IMR-90 (cell line): ENCODE measurements at regions not wholly inside any gene's neighbourhood (a gene's known extent, or its start where the extent isn't known, plus 50 kb on each side); places are given as distances from the start of the nearest gene placed in this dataset.

Experiments used
- ATAC-seq: fragments of 200-7000 bp; cut with Tn5 transposase; 2 replicates; pipeline ENCODE4 v1.9.1; 2020; ENCODE audit warnings: low read depth, mild to moderate bottlenecking, moderate library complexity
- BruUV-seq: library from RNA; stranded (reverse); fragments of 400-500 nt; replicated peaks from 2 replicates; lab custom pipeline; 2021; lab: Mats Ljungman, UMichigan
- CTCF ChIA-PET: fragments of 300-600 bp; formaldehyde crosslinking; extraction: SDS; loops from one replicate; lab custom pipeline; 2021; ENCODE audit warnings: antibody characterized with exemption; lab: Yijun Ruan, JAX
- POLR2A ChIA-PET: fragments of 300-600 bp; sonication (Branson Sonifier 250); formaldehyde crosslinking; loops from one replicate; lab custom pipeline; 2022; ENCODE audit warnings: antibody characterized with exemption; ENCODE audit not compliant: unreplicated experiment; lab: Charles Lee
- DNase-seq: peaks from one replicate; pipeline ENCODE4 v3.0.0; 2013
- H2AFZ ChIP-seq: replicated peaks from 2 replicates; pipeline ENCODE3; 2013; ENCODE audit warnings: low read length, mild to moderate bottlenecking; ENCODE audit not compliant: poor library complexity
- H2AK5ac ChIP-seq: 2 replicates; pipeline ENCODE4 v1.6.1; 2013; ENCODE audit warnings: low read depth, low read length, inconsistent platforms
- H2AK9ac ChIP-seq: replicated peaks from 2 replicates; pipeline ENCODE3; 2013; ENCODE audit warnings: mild to moderate bottlenecking, low read depth, low read length, moderate library complexity; ENCODE audit not compliant: poor library complexity
- H2BK120ac ChIP-seq: 2 replicates; pipeline ENCODE4 v1.6.1; 2013; ENCODE audit warnings: low read depth, low read length, inconsistent platforms
- H2BK15ac ChIP-seq: 3 replicates; pipeline ENCODE4 v1.6.1; 2013; ENCODE audit warnings: low read depth, low read length, inconsistent platforms
- H2BK20ac ChIP-seq: 2 replicates; pipeline ENCODE4 v1.6.1; 2013; ENCODE audit warnings: low read depth, mild to moderate bottlenecking, inconsistent platforms, low read length, moderate library complexity
- H2BK5ac ChIP-seq: 2 replicates; pipeline ENCODE4 v1.6.1; 2013; ENCODE audit warnings: mild to moderate bottlenecking, low read depth, low read length, inconsistent platforms; ENCODE audit not compliant: poor library complexity, severe bottlenecking
- H3K14ac ChIP-seq: replicated peaks from 2 replicates; pipeline ENCODE4 v1.6.1; 2013; ENCODE audit warnings: low read depth, low read length, inconsistent platforms
- H3K18ac ChIP-seq: 2 replicates; pipeline ENCODE4 v1.6.1; 2013; ENCODE audit warnings: low read depth, low read length, control low read depth
- H3K23ac ChIP-seq: 2 replicates; pipeline ENCODE4 v1.6.1; 2013; ENCODE audit warnings: low read depth, low read length, inconsistent platforms
- H3K27ac ChIP-seq: 2 replicates; pipeline ENCODE4 v1.5.1; 2013; ENCODE audit warnings: mild to moderate bottlenecking, control low read depth, low read length; ENCODE audit not compliant: insufficient read depth
- H3K27me3 ChIP-seq: 2 replicates; pipeline ENCODE4 v1.6.1; 2013; ENCODE audit warnings: low read length; ENCODE audit not compliant: control insufficient read depth, insufficient read depth
- H3K36me3 ChIP-seq: 2 replicates; pipeline ENCODE4 v1.6.1; 2013; ENCODE audit warnings: low read length, mixed read lengths; ENCODE audit not compliant: control insufficient read depth, insufficient read depth
- H3K4ac ChIP-seq: 2 replicates; pipeline ENCODE4 v1.6.1; 2013; ENCODE audit warnings: low read depth, low read length, inconsistent platforms
- H3K4me1 ChIP-seq: 2 replicates; pipeline ENCODE4 v1.6.1; 2013; ENCODE audit warnings: low read length, mixed read lengths; ENCODE audit not compliant: control insufficient read depth, insufficient read depth
- H3K4me2 ChIP-seq: 2 replicates; pipeline ENCODE4 v1.6.1; 2013; ENCODE audit warnings: low read depth, mild to moderate bottlenecking, control low read depth, low read length, moderate library complexity
- H3K4me3 ChIP-seq: 2 replicates; pipeline ENCODE4 v1.5.1; 2013; ENCODE audit warnings: low read depth, mild to moderate bottlenecking, control low read depth, low read length, moderate library complexity; ENCODE audit not compliant: insufficient read depth
- H3K56ac ChIP-seq: 2 replicates; pipeline ENCODE4 v1.6.1; 2013; ENCODE audit warnings: low read length, inconsistent platforms; ENCODE audit not compliant: insufficient read depth; ENCODE audit errors: extremely low read depth
- H3K79me1 ChIP-seq, 2 experiments: 2 replicates each; pipeline ENCODE4 v1.6.1; 2013; ENCODE audit warnings: low read length in 2 of 2, inconsistent platforms in 1 of 2, low read depth in 1 of 2
- H3K9ac ChIP-seq: 2 replicates; pipeline ENCODE4 v1.6.1; 2013; ENCODE audit warnings: low read depth, low read length, control low read depth
- H3K9me1 ChIP-seq: 2 replicates; pipeline ENCODE4 v1.6.1; 2013; ENCODE audit warnings: low read length, inconsistent platforms; ENCODE audit not compliant: insufficient read depth
- H3K9me3 ChIP-seq: 2 replicates; pipeline ENCODE4 v1.6.1; 2013; ENCODE audit warnings: low read length; ENCODE audit not compliant: control insufficient read depth, insufficient read depth
- H4K20me1 ChIP-seq: 2 replicates; pipeline ENCODE4 v1.6.1; 2013; ENCODE audit warnings: low read length, inconsistent platforms; ENCODE audit not compliant: insufficient read depth
- H4K5ac ChIP-seq: 2 replicates; pipeline ENCODE4 v1.6.1; 2013; ENCODE audit warnings: mild to moderate bottlenecking, low read depth, low read length, control low read depth
- H4K8ac ChIP-seq, 2 experiments: 2 replicates each; pipeline ENCODE4 v1.6.1; 2013; ENCODE audit warnings: low read depth in 2 of 2, low read length in 2 of 2, control low read depth in 1 of 2, inconsistent platforms in 1 of 2
- H4K91ac ChIP-seq: 2 replicates; pipeline ENCODE4 v1.6.1; 2013; ENCODE audit warnings: low read depth, low read length, inconsistent platforms; ENCODE audit not compliant: insufficient read depth
- BHLHE40 ChIP-seq: fragments of 150-350 bp; IDR thresholded peaks from 2 replicates; pipeline ENCODE4 v1.6.1; 2016; ENCODE audit warnings: mild to moderate bottlenecking, low read depth, low read length
- CEBPB ChIP-seq: IDR thresholded peaks from 2 replicates; pipeline ENCODE4 v1.6.1; 2012; ENCODE audit warnings: low read depth, low read length, improper control_type of control experiment
- CHD1 ChIP-seq: IDR thresholded peaks from 2 replicates; pipeline ENCODE4 v1.6.1; 2012; ENCODE audit warnings: low read depth, low read length, improper control_type of control experiment
- FOS ChIP-seq: fragments of 150-350 bp; IDR thresholded peaks from 2 replicates; pipeline ENCODE4 v1.6.1; 2016; ENCODE audit warnings: low read depth, low read length
- MAFK ChIP-seq: IDR thresholded peaks from 2 replicates; pipeline ENCODE4 v1.6.1; 2012; ENCODE audit warnings: low read depth, low read length, improper control_type of control experiment
- MAZ ChIP-seq: IDR thresholded peaks from 2 replicates; pipeline ENCODE4 v1.6.1; 2012; ENCODE audit warnings: low read depth, mild to moderate bottlenecking, low read length, improper control_type of control experiment, moderate library complexity, borderline replicate concordance
- MXI1 ChIP-seq: IDR thresholded peaks from 2 replicates; pipeline ENCODE4 v1.6.1; 2012; ENCODE audit warnings: low read depth, mild to moderate bottlenecking, low read length, moderate library complexity, borderline replicate concordance
- NFE2L2 ChIP-seq: fragments of 150-350 bp; IDR thresholded peaks from 2 replicates; pipeline ENCODE4 v1.6.1; 2016; ENCODE audit warnings: low read depth, mild to moderate bottlenecking, low read length
- POLR2A ChIP-seq: IDR thresholded peaks from 2 replicates; pipeline ENCODE4 v1.6.1; 2012; ENCODE audit warnings: mild to moderate bottlenecking, low read depth, low read length
- RAD21 ChIP-seq: IDR thresholded peaks from 2 replicates; pipeline ENCODE4 v1.6.1; 2012; ENCODE audit warnings: low read length, improper control_type of control experiment
- RCOR1 ChIP-seq: IDR thresholded peaks from 2 replicates; pipeline ENCODE4 v1.6.1; 2012; ENCODE audit warnings: mild to moderate bottlenecking, low read length, improper control_type of control experiment; ENCODE audit not compliant: insufficient replicate concordance
- RFX5 ChIP-seq: IDR thresholded peaks from 2 replicates; pipeline ENCODE4 v1.8.0; 2012; ENCODE audit warnings: low read depth, mild to moderate bottlenecking, low read length, moderate library complexity
- SMC3 ChIP-seq: fragments of 150-350 bp; IDR thresholded peaks from 2 replicates; pipeline ENCODE4 v1.6.1; 2016; ENCODE audit warnings: low read depth, mild to moderate bottlenecking, antibody characterized with exemption, low read length, moderate library complexity
- USF2 ChIP-seq: fragments of 150-350 bp; IDR thresholded peaks from 2 replicates; pipeline ENCODE4 v1.6.1; 2017; ENCODE audit warnings: mild to moderate bottlenecking, antibody characterized with exemption, low read length, low read depth
- WGBS, 2 experiments: methylation state at CpG; one replicate each; pipeline versions ENCODE4 v1.1.5 to v1.1.7; 2013; ENCODE audit warnings: missing lambda C conversion rate in 2 of 2; ENCODE audit not compliant: insufficient read length in 1 of 2; ENCODE audit errors: extremely low coverage in 2 of 2; 5-methylcytosine and 5-hydroxymethylcytosine counted together
- dilution Hi-C: fragments of 300-500 bp; cut with HindIII; formaldehyde crosslinking; loops from one replicate; pipeline ENCODE4 v1.14.3; 2018; ENCODE audit warnings: low sequenced_read_pairs; ENCODE audit not compliant: unreplicated experiment
- in situ Hi-C: fragments of 300-500 bp; cut with MboI; formaldehyde crosslinking; loops from 3 replicates; pipeline ENCODE4 v1.14.3; 2019; ENCODE audit warnings: low sequenced_read_pairs, inconsistent platforms, mixed read lengths
- intact Hi-C: fragments of 100-400 bp; cut with micrococcal nuclease; formaldehyde crosslinking; loops from 2 replicates; pipeline ENCODE4 v1.10.0; 2022
- TF ChIP-seq, protein P1 (sequence below): fragments of 150-350 bp; IDR thresholded peaks from 2 replicates; pipeline ENCODE4 v1.6.1; 2016; ENCODE audit warnings: low read depth, mild to moderate bottlenecking, low read length, moderate library complexity, borderline replicate concordance
- TF ChIP-seq, protein P2 (sequence below): conservative IDR thresholded peaks from 2 replicates; pipeline ENCODE4 v1.5.1; 2012; ENCODE audit warnings: mild to moderate bottlenecking, low read depth, low read length, improper control_type of control experiment

- Histone ChIP-seq H3K36me3 (no peaks in the 10 kb centered on the region), H3K4me2 (no peak overlapping the region), H2BK15ac (no peak overlapping the region), H3K4me1 (no peaks in the 10 kb centered on the region), H2BK120ac (no peak overlapping the region), H3K9me3 (no peaks in the 10 kb centered on the region), H2AK5ac (no peak overlapping the region), H4K91ac (no peak overlapping the region), H3K4ac (no peak overlapping the region), H3K27me3 (no peaks in the 10 kb centered on the region), H3K79me1 (no peaks in the 10 kb centered on the region), H2AK9ac (no peak overlapping the region), H3K14ac (no peak overlapping the region), H3K27ac (no peak overlapping the region), H3K23ac (no peak overlapping the region), H4K5ac (no peak overlapping the region), H2BK5ac (no peak overlapping the region), H3K9me1 (no peaks in the 10 kb centered on the region), H3K9ac (no peak overlapping the region), H3K18ac (no peak overlapping the region), H4K20me1 (no peaks in the 10 kb centered on the region), H3K56ac (no peak overlapping the region), H3K4me3 (no peak overlapping the region), H4K8ac (no peak overlapping the region), H2BK20ac (no peak overlapping the region), H2AFZ (no peak overlapping the region)
- dilution Hi-C loops (no loop called here), intact Hi-C loops (no loop called here), in situ Hi-C loops (no loop called here)
- BruUV-seq: no TSS peak
- POLR2A ChIA-PET: no interaction called here
- ATAC-seq (no peak), DNase-seq (no peak)
- CTCF ChIA-PET: no interaction called here
- TF ChIP-seq RFX5: no peak
- no peak for TF ChIP-seq RCOR1
- no peak for TF ChIP-seq USF2
- TF ChIP-seq, protein P1, sequence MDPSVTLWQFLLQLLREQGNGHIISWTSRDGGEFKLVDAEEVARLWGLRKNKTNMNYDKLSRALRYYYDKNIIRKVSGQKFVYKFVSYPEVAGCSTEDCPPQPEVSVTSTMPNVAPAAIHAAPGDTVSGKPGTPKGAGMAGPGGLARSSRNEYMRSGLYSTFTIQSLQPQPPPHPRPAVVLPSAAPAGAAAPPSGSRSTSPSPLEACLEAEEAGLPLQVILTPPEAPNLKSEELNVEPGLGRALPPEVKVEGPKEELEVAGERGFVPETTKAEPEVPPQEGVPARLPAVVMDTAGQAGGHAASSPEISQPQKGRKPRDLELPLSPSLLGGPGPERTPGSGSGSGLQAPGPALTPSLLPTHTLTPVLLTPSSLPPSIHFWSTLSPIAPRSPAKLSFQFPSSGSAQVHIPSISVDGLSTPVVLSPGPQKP: no peak
- no peak for TF ChIP-seq BHLHE40
- TF ChIP-seq POLR2A: no peak
- TF ChIP-seq MXI1: no peak
- no peak for TF ChIP-seq MAZ
- TF ChIP-seq SMC3: no peak
- no peak for TF ChIP-seq CEBPB
- no peak for TF ChIP-seq NFE2L2
- no peak for TF ChIP-seq RAD21
- TF ChIP-seq MAFK: no peak
- no peak for TF ChIP-seq CHD1
- TF ChIP-seq, protein P2, sequence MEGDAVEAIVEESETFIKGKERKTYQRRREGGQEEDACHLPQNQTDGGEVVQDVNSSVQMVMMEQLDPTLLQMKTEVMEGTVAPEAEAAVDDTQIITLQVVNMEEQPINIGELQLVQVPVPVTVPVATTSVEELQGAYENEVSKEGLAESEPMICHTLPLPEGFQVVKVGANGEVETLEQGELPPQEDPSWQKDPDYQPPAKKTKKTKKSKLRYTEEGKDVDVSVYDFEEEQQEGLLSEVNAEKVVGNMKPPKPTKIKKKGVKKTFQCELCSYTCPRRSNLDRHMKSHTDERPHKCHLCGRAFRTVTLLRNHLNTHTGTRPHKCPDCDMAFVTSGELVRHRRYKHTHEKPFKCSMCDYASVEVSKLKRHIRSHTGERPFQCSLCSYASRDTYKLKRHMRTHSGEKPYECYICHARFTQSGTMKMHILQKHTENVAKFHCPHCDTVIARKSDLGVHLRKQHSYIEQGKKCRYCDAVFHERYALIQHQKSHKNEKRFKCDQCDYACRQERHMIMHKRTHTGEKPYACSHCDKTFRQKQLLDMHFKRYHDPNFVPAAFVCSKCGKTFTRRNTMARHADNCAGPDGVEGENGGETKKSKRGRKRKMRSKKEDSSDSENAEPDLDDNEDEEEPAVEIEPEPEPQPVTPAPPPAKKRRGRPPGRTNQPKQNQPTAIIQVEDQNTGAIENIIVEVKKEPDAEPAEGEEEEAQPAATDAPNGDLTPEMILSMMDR: no peak
- no peak for TF ChIP-seq FOS
- no CpG with 5 or more reads among the region's 4 CpGs for WGBS, 2 experiments
Observed at GRCh38 chr3:102617381-102617780, 182.6 kb downstream of the ZPLD1 start.
